Osteoblast (primary cell): ENCODE measurements at regions not wholly inside any gene's neighbourhood (a gene's known extent, or its start where the extent isn't known, plus 50 kb on each side); places are given as distances from the start of the nearest gene placed in this dataset.

Experiments used
- DNase-seq: peaks from one replicate; pipeline ENCODE4 v3.0.0; 2011; ENCODE audit warnings: low spot score, mixed read lengths; ENCODE audit not compliant: insufficient read length; ENCODE audit errors: missing footprints
- H2AFZ ChIP-seq: 2 replicates; pipeline ENCODE4 v1.6.0; 2011; ENCODE audit warnings: mild to moderate bottlenecking, low read length
- H3K27ac ChIP-seq: 2 replicates; pipeline ENCODE4 v1.5.1; 2011; ENCODE audit warnings: mild to moderate bottlenecking, low read depth, low read length, moderate library complexity
- H3K27me3 ChIP-seq: 2 replicates; pipeline ENCODE4 v1.6.0; 2012; ENCODE audit warnings: mild to moderate bottlenecking, control low read depth, inconsistent platforms, low read length, moderate library complexity; ENCODE audit not compliant: insufficient read depth
- H3K36me3 ChIP-seq: 2 replicates; pipeline ENCODE4 v1.5.1; 2011; ENCODE audit warnings: mild to moderate bottlenecking, low read length, control low read depth, moderate library complexity; ENCODE audit not compliant: insufficient read depth
- H3K4me1 ChIP-seq: 2 replicates; pipeline ENCODE4 v1.5.1; 2011; ENCODE audit warnings: mild to moderate bottlenecking, low read length, control low read depth, moderate library complexity; ENCODE audit not compliant: insufficient read depth
- H3K4me2 ChIP-seq: 2 replicates; pipeline ENCODE4 v1.6.0; 2011; ENCODE audit warnings: mild to moderate bottlenecking, low read length; ENCODE audit not compliant: insufficient read depth
- H3K4me3 ChIP-seq: fragments of 200-600 bp; sonication (generic); 3 replicates; pipeline ENCODE4 v1.5.1; 2012; ENCODE audit warnings: mild to moderate bottlenecking, low read length, inconsistent platforms; ENCODE audit not compliant: insufficient read depth
- H3K79me2 ChIP-seq: 2 replicates; pipeline ENCODE4 v1.6.0; 2012; ENCODE audit warnings: mild to moderate bottlenecking, low read length, control low read depth, inconsistent platforms; ENCODE audit not compliant: insufficient read depth
- H3K9me3 ChIP-seq: 2 replicates; pipeline ENCODE4 v1.5.1; 2011; ENCODE audit warnings: low read depth, low read length, control low read depth
- H4K20me1 ChIP-seq: 2 replicates; pipeline ENCODE4 v1.6.0; 2012; ENCODE audit warnings: mild to moderate bottlenecking, low read length, control low read depth; ENCODE audit not compliant: insufficient read depth
- TF ChIP-seq, protein P1 (sequence below): IDR thresholded peaks from 2 replicates; pipeline ENCODE4 v1.5.1; 2011; ENCODE audit warnings: mild to moderate bottlenecking, low read depth, low read length, moderate library complexity; ENCODE audit errors: extremely low read depth

- DNase-seq = no peak
- H2AFZ ChIP-seq = no peak overlapping the region
- no peak overlapping the region for H3K4me3 ChIP-seq
- no peaks in the 10 kb centered on the region for H3K9me3 ChIP-seq
- peaks cover 13% of the 10 kb centered on the region for H3K27me3 ChIP-seq
- H3K27ac ChIP-seq = no peak overlapping the region
- H3K79me2 ChIP-seq = no peaks in the 10 kb centered on the region
- H3K4me2 ChIP-seq = no peak overlapping the region
- TF ChIP-seq, protein P1, sequence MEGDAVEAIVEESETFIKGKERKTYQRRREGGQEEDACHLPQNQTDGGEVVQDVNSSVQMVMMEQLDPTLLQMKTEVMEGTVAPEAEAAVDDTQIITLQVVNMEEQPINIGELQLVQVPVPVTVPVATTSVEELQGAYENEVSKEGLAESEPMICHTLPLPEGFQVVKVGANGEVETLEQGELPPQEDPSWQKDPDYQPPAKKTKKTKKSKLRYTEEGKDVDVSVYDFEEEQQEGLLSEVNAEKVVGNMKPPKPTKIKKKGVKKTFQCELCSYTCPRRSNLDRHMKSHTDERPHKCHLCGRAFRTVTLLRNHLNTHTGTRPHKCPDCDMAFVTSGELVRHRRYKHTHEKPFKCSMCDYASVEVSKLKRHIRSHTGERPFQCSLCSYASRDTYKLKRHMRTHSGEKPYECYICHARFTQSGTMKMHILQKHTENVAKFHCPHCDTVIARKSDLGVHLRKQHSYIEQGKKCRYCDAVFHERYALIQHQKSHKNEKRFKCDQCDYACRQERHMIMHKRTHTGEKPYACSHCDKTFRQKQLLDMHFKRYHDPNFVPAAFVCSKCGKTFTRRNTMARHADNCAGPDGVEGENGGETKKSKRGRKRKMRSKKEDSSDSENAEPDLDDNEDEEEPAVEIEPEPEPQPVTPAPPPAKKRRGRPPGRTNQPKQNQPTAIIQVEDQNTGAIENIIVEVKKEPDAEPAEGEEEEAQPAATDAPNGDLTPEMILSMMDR = no peak
- no peaks in the 10 kb centered on the region for H3K4me1 ChIP-seq
- H3K36me3 ChIP-seq = no peaks in the 10 kb centered on the region
- no peaks in the 10 kb centered on the region for H4K20me1 ChIP-seq
Observed at GRCh38 chr3:72537448-72537847, 310.8 kb downstream of the SHQ1 start.

- H3K9me3 ChIP-seq = no peaks in the 10 kb centered on the region
- TF ChIP-seq, protein P1 = no peak
- no peak overlapping the region for H2AFZ ChIP-seq
- no peak for DNase-seq
- H3K36me3 ChIP-seq = no peaks in the 10 kb centered on the region
- H3K4me3 ChIP-seq = no peak overlapping the region
- H3K27me3 ChIP-seq = peaks cover 14% of the 10 kb centered on the region
- H3K27ac ChIP-seq = no peak overlapping the region
- H4K20me1 ChIP-seq = no peaks in the 10 kb centered on the region
- no peak overlapping the region for H3K4me2 ChIP-seq
- H3K79me2 ChIP-seq = no peaks in the 10 kb centered on the region
- H3K4me1 ChIP-seq = no peaks in the 10 kb centered on the region
Observed at GRCh38 chr3:72536878-72537267, 311.4 kb downstream of the SHQ1 start.

DNA sequence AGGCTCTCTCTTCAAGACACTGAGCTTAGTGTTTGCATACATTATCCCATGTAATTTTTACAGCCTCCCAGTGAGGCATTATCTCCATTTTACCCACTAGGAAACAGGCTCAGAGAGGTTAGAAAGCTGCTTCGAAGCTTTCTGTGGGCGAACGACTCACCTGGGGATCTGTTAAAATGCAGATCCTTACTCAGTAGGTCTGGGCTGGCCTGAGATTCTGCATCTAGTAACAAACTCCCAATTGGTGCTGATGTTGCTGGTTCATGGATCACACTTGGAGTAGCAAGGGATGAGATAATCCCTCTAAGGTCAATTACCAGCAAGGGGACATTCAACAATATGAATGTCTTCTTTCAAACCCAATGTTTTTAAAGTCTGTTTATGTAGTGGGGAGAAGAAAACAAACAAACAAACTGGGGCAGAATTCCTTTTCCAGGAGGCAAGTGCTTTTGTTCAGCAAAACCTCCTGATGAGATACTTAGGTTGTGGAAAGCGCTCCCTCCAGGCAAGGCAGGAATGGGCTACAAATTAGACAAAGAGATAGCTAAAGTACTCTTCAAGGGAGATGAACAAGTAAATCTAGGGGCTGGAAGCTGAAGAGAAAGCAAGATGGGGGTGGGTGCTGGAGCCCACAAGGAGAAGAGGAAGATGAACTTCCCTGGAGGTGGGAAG, 311.9 kb downstream of the SHQ1 start:
- TF ChIP-seq, protein P1 = no peak
- H3K27me3 ChIP-seq = peaks cover 16% of the 10 kb centered on the region
- H3K27ac ChIP-seq = no peak overlapping the region
- DNase-seq = no peak
- H3K79me2 ChIP-seq = no peaks in the 10 kb centered on the region
- no peaks in the 10 kb centered on the region for H4K20me1 ChIP-seq
- no peak overlapping the region for H3K4me3 ChIP-seq
- H3K4me1 ChIP-seq = no peaks in the 10 kb centered on the region
- no peaks in the 10 kb centered on the region for H3K9me3 ChIP-seq
- H3K36me3 ChIP-seq = no peaks in the 10 kb centered on the region
- no peak overlapping the region for H2AFZ ChIP-seq
- H3K4me2 ChIP-seq = no peak overlapping the region

GRCh38 chr3:72535772-72536171, 312.5 kb downstream of the SHQ1 start:
- Histone ChIP-seq H3K27me3 (peaks cover 16% of the 10 kb centered on the region), H3K4me3 (no peak overlapping the region), H2AFZ (no peak overlapping the region), H3K36me3 (no peaks in the 10 kb centered on the region), H3K4me1 (no peaks in the 10 kb centered on the region), H4K20me1 (no peaks in the 10 kb centered on the region), H3K79me2 (no peaks in the 10 kb centered on the region), H3K4me2 (no peak overlapping the region), H3K9me3 (no peaks in the 10 kb centered on the region), H3K27ac (no peak overlapping the region)
- no peak for DNase-seq
- TF ChIP-seq, protein P1 = no peak
